ENCODE measurements at regions not wholly inside any gene's neighbourhood (a gene's known extent, or its start where the extent isn't known, plus 50 kb on each side); places are given as distances from the start of the nearest gene placed in this dataset.
A peak's percentile ranks its signal among the peaks of the same experiment; 100 is the strongest.

DNA sequence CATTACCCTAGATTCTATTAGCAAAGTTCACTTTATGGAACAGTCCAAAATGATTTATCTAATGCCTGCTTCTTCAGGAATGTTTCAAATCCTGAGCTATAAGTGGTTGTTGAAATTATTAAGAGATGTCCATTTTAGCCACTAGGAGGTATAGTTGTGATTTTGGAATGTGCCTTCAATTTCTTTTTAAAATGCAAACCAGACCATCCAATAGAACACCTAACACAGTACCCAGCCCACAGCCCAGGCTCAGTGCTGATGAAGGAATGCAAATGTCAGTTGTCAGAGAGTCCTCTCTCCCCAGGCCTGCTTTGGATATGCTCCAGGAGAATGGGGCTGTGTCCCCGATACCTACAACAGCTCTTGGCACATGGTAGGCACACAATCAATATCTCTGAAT is 85.8 kb upstream of the E2F8 start:
- Histone ChIP-seq H3K36me3 (ENCODE audit: control insufficient read depth in 2 of 2, extremely low read depth in 1 of 2, insufficient read depth in 2 of 2, low read length in 2 of 2) (no peaks in the 10 kb centered on the region), H3K4me1 (ENCODE audit: control insufficient read depth, extremely low read depth, insufficient read depth, low read length) (no peaks in the 10 kb centered on the region), H3K4me2 (ENCODE audit: insufficient read depth, low read length) (no peak overlapping the region), H3K9me3 (replicated peaks; ENCODE audit: control insufficient read depth, insufficient read depth, low read length) (no peaks in the 10 kb centered on the region), H3K27ac (ENCODE audit: insufficient read depth, low read depth, low read length) (no peak overlapping the region), H4K20me1 (replicated peaks; ENCODE audit: control insufficient read depth, extremely low read depth, insufficient read depth, low read length) (no peaks in the 10 kb centered on the region), H3K79me2 (ENCODE audit: control insufficient read depth, insufficient read depth, low read length) (no peaks in the 10 kb centered on the region), H3K9me1 (replicated peaks; ENCODE audit: control insufficient read depth, extremely low read depth, insufficient read depth, low read length) (no peaks in the 10 kb centered on the region), H2AFZ (ENCODE audit: low read depth, low read length) (no peak overlapping the region), H3K27me3 (ENCODE audit: control insufficient read depth in 2 of 2, insufficient read depth in 2 of 2, low read length in 2 of 2) (peaks cover 0 to 5% of the 10 kb centered on the region in 2 experiments), H3K9ac (replicated peaks; ENCODE audit: extremely low read depth, insufficient read depth, low read length) (no peak overlapping the region), H3K4me3 (replicated peaks in 1 of 3; ENCODE audit: insufficient read depth in 1 of 3, low read depth in 1 of 3, low read length in 3 of 3) (no peak overlapping the region)
- BruUV-seq (replicated peaks) = no TSS peak
- ChIA-PET CTCF (interaction anchor here (0.6 to 2.2 kb wide), 53 partner anchors 9 to 577 kb away, joined by 3 to 102 read pairs (median 5); no protein-coding TSS in a partner anchor), POLR2A (interaction anchor here (0.6 to 1.0 kb wide), 2 partner anchors 103 to 222 kb away, joined by 3 read pairs; no protein-coding TSS in a partner anchor)
- no peak for TF ChIP-seq EZH2 (IDR thresholded peaks at IDR 0.05; ENCODE audit: borderline replicate concordance, low read depth, low read length, severe bottlenecking)
- TF ChIP-seq, protein P1, sequence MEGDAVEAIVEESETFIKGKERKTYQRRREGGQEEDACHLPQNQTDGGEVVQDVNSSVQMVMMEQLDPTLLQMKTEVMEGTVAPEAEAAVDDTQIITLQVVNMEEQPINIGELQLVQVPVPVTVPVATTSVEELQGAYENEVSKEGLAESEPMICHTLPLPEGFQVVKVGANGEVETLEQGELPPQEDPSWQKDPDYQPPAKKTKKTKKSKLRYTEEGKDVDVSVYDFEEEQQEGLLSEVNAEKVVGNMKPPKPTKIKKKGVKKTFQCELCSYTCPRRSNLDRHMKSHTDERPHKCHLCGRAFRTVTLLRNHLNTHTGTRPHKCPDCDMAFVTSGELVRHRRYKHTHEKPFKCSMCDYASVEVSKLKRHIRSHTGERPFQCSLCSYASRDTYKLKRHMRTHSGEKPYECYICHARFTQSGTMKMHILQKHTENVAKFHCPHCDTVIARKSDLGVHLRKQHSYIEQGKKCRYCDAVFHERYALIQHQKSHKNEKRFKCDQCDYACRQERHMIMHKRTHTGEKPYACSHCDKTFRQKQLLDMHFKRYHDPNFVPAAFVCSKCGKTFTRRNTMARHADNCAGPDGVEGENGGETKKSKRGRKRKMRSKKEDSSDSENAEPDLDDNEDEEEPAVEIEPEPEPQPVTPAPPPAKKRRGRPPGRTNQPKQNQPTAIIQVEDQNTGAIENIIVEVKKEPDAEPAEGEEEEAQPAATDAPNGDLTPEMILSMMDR (IDR thresholded peaks at IDR 0.05; ENCODE audit: extremely low read depth in 1 of 2, insufficient read depth in 1 of 2, low read depth in 1 of 2, low read length in 2 of 2) = peak; percentile 17
- intact Hi-C loops (cut with micrococcal nuclease) (loop anchor here (1.0 kb wide), 1 partner anchor 227 kb away; no protein-coding TSS in a partner anchor), dilution Hi-C loops (cut with MboI; ENCODE audit: extremely low pct_ligation_motif_present, low sequenced_read_pairs) (no loop called here)
- peak; percentile 81 for FAIRE-seq
- DNase-seq (ENCODE audit: low read depth, low spot score) = peak; percentile 47

DNA sequence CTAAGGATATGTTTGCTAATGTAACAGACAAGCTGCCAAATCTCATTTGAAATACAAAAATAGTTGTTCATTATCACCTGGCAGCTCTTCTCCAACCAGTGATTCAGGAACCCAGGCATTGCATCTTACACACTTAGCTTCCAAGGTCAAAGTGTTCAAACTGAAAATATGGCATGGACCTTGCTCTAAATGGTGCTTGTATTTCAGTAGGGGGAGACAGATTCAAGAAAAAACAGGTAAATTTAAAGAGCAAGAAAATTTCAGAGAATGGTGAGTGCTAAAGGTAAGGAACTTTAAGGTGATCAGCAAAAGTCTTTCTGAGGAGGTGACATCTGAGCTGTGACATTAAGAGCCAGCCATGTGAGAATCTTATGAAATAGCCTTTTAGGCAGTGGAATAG is 82.8 kb upstream of the E2F8 start:
- Histone ChIP-seq H3K4me3 (replicated peaks in 1 of 3; ENCODE audit: insufficient read depth in 1 of 3, low read depth in 1 of 3, low read length in 3 of 3) (no peak overlapping the region), H3K9me1 (replicated peaks; ENCODE audit: control insufficient read depth, extremely low read depth, insufficient read depth, low read length) (no peaks in the 10 kb centered on the region), H3K9me3 (replicated peaks; ENCODE audit: control insufficient read depth, insufficient read depth, low read length) (no peaks in the 10 kb centered on the region), H3K36me3 (ENCODE audit: control insufficient read depth in 2 of 2, extremely low read depth in 1 of 2, insufficient read depth in 2 of 2, low read length in 2 of 2) (no peaks in the 10 kb centered on the region), H3K4me1 (ENCODE audit: control insufficient read depth, extremely low read depth, insufficient read depth, low read length) (no peaks in the 10 kb centered on the region), H3K9ac (replicated peaks; ENCODE audit: extremely low read depth, insufficient read depth, low read length) (no peak overlapping the region), H2AFZ (ENCODE audit: low read depth, low read length) (no peak overlapping the region), H3K4me2 (ENCODE audit: insufficient read depth, low read length) (no peak overlapping the region), H3K27me3 (ENCODE audit: control insufficient read depth in 2 of 2, insufficient read depth in 2 of 2, low read length in 2 of 2) (peaks cover 4 to 12% of the 10 kb centered on the region in 2 experiments), H4K20me1 (replicated peaks; ENCODE audit: control insufficient read depth, extremely low read depth, insufficient read depth, low read length) (no peaks in the 10 kb centered on the region), H3K27ac (ENCODE audit: insufficient read depth, low read depth, low read length) (no peak overlapping the region), H3K79me2 (ENCODE audit: control insufficient read depth, insufficient read depth, low read length) (no peaks in the 10 kb centered on the region)
- dilution Hi-C loops (cut with MboI; ENCODE audit: extremely low pct_ligation_motif_present, low sequenced_read_pairs) = no loop called here
- intact Hi-C loops (cut with micrococcal nuclease) = no loop called here
- DNase-seq (ENCODE audit: low read depth, low spot score) (peak; percentile 8), FAIRE-seq (no peak)
- TF ChIP-seq POLR2A (IDR thresholded peaks at IDR 0.05; ENCODE audit: low read depth, low read length) (no peak), GATA2 (IDR thresholded peaks at IDR 0.05; ENCODE audit: insufficient read depth, insufficient read length, low read depth, low read length) (no peak), POLR2AphosphoS5 (IDR thresholded peaks at IDR 0.05; ENCODE audit: insufficient read depth, low read depth, low read length) (no peak), JUN (IDR thresholded peaks at IDR 0.05; ENCODE audit: borderline replicate concordance, insufficient read depth, insufficient read length, low read depth) (no peak)
- TF ChIP-seq, protein P1 (IDR thresholded peaks at IDR 0.05; ENCODE audit: extremely low read depth in 1 of 2, insufficient read depth in 1 of 2, low read depth in 1 of 2, low read length in 2 of 2) = peak; percentile 5 to 8
- POLR2A ChIA-PET = no interaction called here
- CTCF ChIA-PET = interaction anchor here (0.7 to 2.3 kb wide), 8 partner anchors 9 to 252 kb away, joined by 3 to 18 read pairs (median 3); no protein-coding TSS in a partner anchor
- no TSS peak for BruUV-seq (replicated peaks)

Data from endothelial cell of umbilical vein (primary cell).